NB4 (cell line): ENCODE measurements at regions not wholly inside any gene's neighbourhood (a gene's known extent, or its start where the extent isn't known, plus 50 kb on each side); places are given as distances from the start of the nearest gene placed in this dataset.

Experiments
- CTCF ChIP-seq: IDR thresholded peaks from one replicate; pipeline ENCODE4 v1.5.1; 2012; ENCODE audit warnings: low read depth, low read length
- POLR2A ChIP-seq: IDR thresholded peaks from 2 replicates; pipeline ENCODE4 v1.6.1; 2011; ENCODE audit warnings: mild to moderate bottlenecking; ENCODE audit not compliant: insufficient read length; ENCODE audit errors: extremely low read depth

GRCh38 chr7:35992436-35992835 is 160.6 kb upstream of the EEPD1 start:
- TF ChIP-seq CTCF (no peak), POLR2A (no peak)
